CD4-positive, alpha-beta T cell treated with Interleukin-10 for 1 hour (primary cell): ENCODE measurements at regions not wholly inside any gene's neighbourhood (a gene's known extent, or its start where the extent isn't known, plus 50 kb on each side); places are given as distances from the start of the nearest gene placed in this dataset.
"Not testable (repeated sequence)": the region's sequence is repeated elsewhere in the genome, so short reads cannot be mapped to it uniquely, and the experiment has no call there.

Experiments
- DNase-seq: peaks from one replicate; pipeline ENCODE4 v3.0.0-alpha.2; 2020

GRCh38 chr4:122100508-122100907 is 51.6 kb upstream of the BLTP1 start:
- DNase-seq: no peak

GRCh38 chr4:122099896-122100295 is 52.2 kb upstream of the BLTP1 start:
- no peak for DNase-seq

GRCh38 chr4:122091836-122092405 is 60.2 kb upstream of the BLTP1 start:
- DNase-seq: no peak

GRCh38 chr4:122091397-122091796 is 60.7 kb upstream of the BLTP1 start:
- DNase-seq: no peak

- no peak for DNase-seq
Measured at GRCh38 chr4:122090989-122091388, 61.1 kb upstream of the BLTP1 start.

GRCh38 chr4:122086338-122087065 is 65.6 kb upstream of the BLTP1 start:
- DNase-seq: no peak

- no peak for DNase-seq
Measured at GRCh38 chr4:122083989-122084388, 68.1 kb upstream of the BLTP1 start.

- no peak for DNase-seq
Measured at GRCh38 chr4:122083351-122083750, 68.8 kb upstream of the BLTP1 start.

- no peak for DNase-seq
Measured at GRCh38 chr4:122082661-122083060, 69.5 kb upstream of the BLTP1 start.

GRCh38 chr4:122077653-122078052 is 74.5 kb upstream of the BLTP1 start:
- DNase-seq: not testable (repeated sequence)

GRCh38 chr4:122076835-122077234 is 75.3 kb upstream of the BLTP1 start:
- not testable (repeated sequence) for DNase-seq

- DNase-seq: no peak
Measured at GRCh38 chr4:122073615-122074014, 78.5 kb upstream of the BLTP1 start.

GRCh38 chr4:122065915-122066314 is 86.2 kb upstream of the BLTP1 start:
- DNase-seq: no peak

GRCh38 chr4:122065149-122065548 is 87.0 kb upstream of the BLTP1 start:
- DNase-seq: no peak

GRCh38 chr4:122053186-122053585 is 98.9 kb upstream of the BLTP1 start:
- no peak for DNase-seq

- no peak for DNase-seq
Measured at GRCh38 chr4:122052677-122053076, 99.5 kb upstream of the BLTP1 start.

- DNase-seq: no peak
Measured at GRCh38 chr4:122050841-122051240, 99.0 kb upstream of the TRPC3 start.

- DNase-seq: no peak
Measured at GRCh38 chr4:122047456-122048425, 95.9 kb upstream of the TRPC3 start.

- DNase-seq: no peak
Measured at GRCh38 chr4:122046255-122046654, 94.4 kb upstream of the TRPC3 start.

GRCh38 chr4:122045533-122045932 is 93.7 kb upstream of the TRPC3 start:
- no peak for DNase-seq

GRCh38 chr4:122044501-122044900 is 92.6 kb upstream of the TRPC3 start:
- DNase-seq: no peak

GRCh38 chr4:122041312-122041711 is 89.5 kb upstream of the TRPC3 start:
- DNase-seq: no peak

GRCh38 chr4:122038896-122039295 is 87.0 kb upstream of the TRPC3 start:
- no peak for DNase-seq

- no peak for DNase-seq
Measured at GRCh38 chr4:122034619-122035018, 82.8 kb upstream of the TRPC3 start.
